Epidermal melanocyte (primary cell): ENCODE measurements at regions not wholly inside any gene's neighbourhood (a gene's known extent, or its start where the extent isn't known, plus 50 kb on each side); places are given as distances from the start of the nearest gene placed in this dataset.

Experiments used
- DNase-seq: peaks from one replicate; pipeline ENCODE4 v3.0.0; 2011; ENCODE audit warnings: low spot score; ENCODE audit not compliant: insufficient read length

- no peak for DNase-seq
Observed at GRCh38 chr11:119521551-119521950, 98.6 kb upstream of the THY1 start.

GRCh38 chr11:119520966-119521365, 98.0 kb upstream of the THY1 start:
- no peak for DNase-seq

- no peak for DNase-seq
Observed at GRCh38 chr11:119520400-119520799, 97.4 kb upstream of the THY1 start.

GRCh38 chr11:119519796-119520195, 96.8 kb upstream of the THY1 start:
- DNase-seq = no peak

- DNase-seq = no peak
Observed at GRCh38 chr11:119518746-119519730, 96.1 kb upstream of the THY1 start.

- DNase-seq = no peak
Observed at GRCh38 chr11:119515771-119516400, 92.9 kb upstream of the THY1 start.

GRCh38 chr11:119513806-119514170, 90.8 kb upstream of the THY1 start:
- no peak for DNase-seq

- DNase-seq = no peak
Observed at GRCh38 chr11:119513131-119513805, 90.3 kb upstream of the THY1 start.

- no peak for DNase-seq
Observed at GRCh38 chr11:119512369-119512768, 89.4 kb upstream of the THY1 start.

GRCh38 chr11:119511614-119512306, 88.8 kb upstream of the THY1 start:
- no peak for DNase-seq

- DNase-seq = no peak
Observed at GRCh38 chr11:119509969-119510401, 87.0 kb upstream of the THY1 start.

GRCh38 chr11:119509282-119509841, 86.4 kb upstream of the THY1 start:
- DNase-seq = no peak

GRCh38 chr11:119506436-119506835, 83.5 kb upstream of the THY1 start:
- DNase-seq = no peak

GRCh38 chr11:119505861-119506260, 82.9 kb upstream of the THY1 start:
- no peak for DNase-seq

- no peak for DNase-seq
Observed at GRCh38 chr11:119505071-119505470, 82.1 kb upstream of the THY1 start.

GRCh38 chr11:119504371-119504770, 81.4 kb upstream of the THY1 start:
- DNase-seq = no peak

GRCh38 chr11:119501777-119502405, 78.9 kb upstream of the THY1 start:
- no peak for DNase-seq

GRCh38 chr11:119497717-119498116, 74.7 kb upstream of the THY1 start:
- DNase-seq = no peak

- no peak for DNase-seq
Observed at GRCh38 chr11:119496997-119497396, 74.0 kb upstream of the THY1 start.

GRCh38 chr11:119496469-119496868, 73.5 kb upstream of the THY1 start:
- no peak for DNase-seq

- DNase-seq = no peak
Observed at GRCh38 chr11:119493712-119494111, 70.7 kb upstream of the THY1 start.
